ENCODE measurements at regions not wholly inside any gene's neighbourhood (a gene's known extent, or its start where the extent isn't known, plus 50 kb on each side); places are given as distances from the start of the nearest gene placed in this dataset.

- TF ChIP-seq EZH2phosphoT487 (IDR thresholded peaks at IDR 0.05; ENCODE audit: insufficient read depth, low read depth) (no peak), EZH2 (IDR thresholded peaks at IDR 0.05; ENCODE audit: insufficient read depth, poor library complexity, severe bottlenecking) (no peak)
These were observed 228.7 kb downstream of the GJA1 start for GRCh38 chr6:121664158-121664557.
